ENCODE measurements at regions not wholly inside any gene's neighbourhood (a gene's known extent, or its start where the extent isn't known, plus 50 kb on each side); places are given as distances from the start of the nearest gene placed in this dataset.

GRCh38 chr4:100799761-100800539 lies 282.1 kb upstream of the EMCN start:
- no peak for DNase-seq

- DNase-seq: no peak
These were observed 280.0 kb upstream of the EMCN start for GRCh38 chr4:100797791-100798190.

GRCh38 chr4:100797356-100797755 lies 279.5 kb upstream of the EMCN start:
- no peak for DNase-seq

- no peak for DNase-seq
These were observed 278.5 kb upstream of the EMCN start for GRCh38 chr4:100796332-100796731.

- DNase-seq: no peak
These were observed 277.8 kb upstream of the EMCN start for GRCh38 chr4:100795581-100795980.

- DNase-seq: no peak
These were observed 273.2 kb upstream of the EMCN start for GRCh38 chr4:100790836-100791615.

GRCh38 chr4:100789991-100790390 lies 272.2 kb upstream of the EMCN start:
- no peak for DNase-seq

GRCh38 chr4:100786481-100786880 lies 268.7 kb upstream of the EMCN start:
- no peak for DNase-seq

- no peak for DNase-seq
These were observed 264.5 kb upstream of the EMCN start for GRCh38 chr4:100782356-100782755.

GRCh38 chr4:100781435-100781834 lies 263.6 kb upstream of the EMCN start:
- no peak for DNase-seq

- no peak for DNase-seq
These were observed 262.3 kb upstream of the EMCN start for GRCh38 chr4:100780126-100780525.

- no peak for DNase-seq
These were observed 260.6 kb upstream of the EMCN start for GRCh38 chr4:100778431-100778830.

GRCh38 chr4:100762738-100763137 lies 244.9 kb upstream of the EMCN start:
- no peak for DNase-seq

- DNase-seq: no peak
These were observed 236.9 kb upstream of the EMCN start for GRCh38 chr4:100754751-100755150.

GRCh38 chr4:100746141-100746739 lies 228.4 kb upstream of the EMCN start:
- DNase-seq: no peak

- no peak for DNase-seq
These were observed 224.2 kb upstream of the EMCN start for GRCh38 chr4:100742045-100742444.

- no peak for DNase-seq
These were observed 221.6 kb upstream of the EMCN start for GRCh38 chr4:100739426-100739825.

GRCh38 chr4:100738196-100739165 lies 220.7 kb upstream of the EMCN start:
- DNase-seq: no peak

- DNase-seq: no peak
These were observed 219.0 kb upstream of the EMCN start for GRCh38 chr4:100736641-100737451.

GRCh38 chr4:100728861-100729260 lies 211.0 kb upstream of the EMCN start:
- no peak for DNase-seq

GRCh38 chr4:100722866-100723459 lies 205.1 kb upstream of the EMCN start:
- DNase-seq: no peak

All from DMS 273 treated with DMSO at 0.1 percent for 48 hours (cell line).